ENCODE measurements at regions not wholly inside any gene's neighbourhood (a gene's known extent, or its start where the extent isn't known, plus 50 kb on each side); places are given as distances from the start of the nearest gene placed in this dataset.

DNA sequence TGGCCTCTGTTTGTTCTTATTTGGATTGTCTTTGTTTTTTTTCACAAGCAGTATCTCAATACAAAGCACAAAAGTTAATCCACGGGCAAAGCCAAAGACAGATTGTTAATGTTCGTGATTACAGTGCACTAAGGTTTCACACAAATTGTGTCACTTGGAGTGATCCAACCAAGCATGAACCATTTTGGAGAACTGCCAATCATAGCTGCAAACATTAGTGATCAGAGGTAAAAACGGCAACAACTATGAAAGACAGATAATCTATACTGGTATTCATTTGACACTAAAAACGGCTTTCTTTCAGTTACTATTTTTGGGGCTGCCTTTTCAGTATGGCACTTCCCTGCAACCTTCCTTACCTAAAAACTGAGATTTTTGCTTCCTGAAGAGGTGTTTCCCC lies 213.1 kb upstream of the GULP1 start:
- no peak for DNase-seq

DNA sequence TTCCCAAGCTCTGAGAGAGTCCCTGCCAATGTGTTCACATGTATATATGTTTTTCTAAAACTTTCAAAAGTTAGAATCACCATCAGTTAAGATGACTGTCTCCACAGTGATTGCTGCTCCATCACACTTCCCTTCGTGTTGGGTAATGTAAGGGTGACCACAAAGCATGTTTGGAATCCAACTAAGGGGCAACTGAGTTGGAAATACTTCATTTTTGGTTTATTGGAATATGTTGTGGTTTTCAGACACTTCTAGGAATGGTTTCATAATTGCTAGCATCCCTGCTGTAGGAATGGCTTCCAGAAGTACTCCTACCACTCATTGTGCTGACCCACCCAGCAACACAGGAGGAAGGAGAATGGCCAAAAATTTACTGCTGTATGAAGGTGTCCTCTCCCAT lies 212.5 kb upstream of the GULP1 start:
- no peak for DNase-seq

DNA sequence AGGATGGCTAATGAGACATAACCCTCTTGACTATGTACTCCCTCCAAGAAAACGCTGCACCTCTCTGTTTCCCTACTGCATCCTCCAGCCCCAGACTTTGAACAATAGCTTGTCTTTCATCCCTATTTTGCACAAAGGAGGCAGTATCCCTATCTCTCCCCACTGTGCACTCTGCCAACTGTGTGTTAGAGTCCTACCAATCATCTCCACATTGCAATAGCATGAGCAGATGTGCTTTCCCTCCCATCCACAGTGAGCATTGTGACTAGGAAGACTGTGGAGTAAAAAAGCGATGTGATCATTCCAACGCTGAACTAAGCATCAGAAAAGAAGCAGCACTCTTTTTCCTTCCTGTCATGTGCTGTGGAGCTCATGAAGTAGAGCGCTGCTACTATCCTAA lies 206.3 kb upstream of the GULP1 start:
- no peak for DNase-seq

DNA sequence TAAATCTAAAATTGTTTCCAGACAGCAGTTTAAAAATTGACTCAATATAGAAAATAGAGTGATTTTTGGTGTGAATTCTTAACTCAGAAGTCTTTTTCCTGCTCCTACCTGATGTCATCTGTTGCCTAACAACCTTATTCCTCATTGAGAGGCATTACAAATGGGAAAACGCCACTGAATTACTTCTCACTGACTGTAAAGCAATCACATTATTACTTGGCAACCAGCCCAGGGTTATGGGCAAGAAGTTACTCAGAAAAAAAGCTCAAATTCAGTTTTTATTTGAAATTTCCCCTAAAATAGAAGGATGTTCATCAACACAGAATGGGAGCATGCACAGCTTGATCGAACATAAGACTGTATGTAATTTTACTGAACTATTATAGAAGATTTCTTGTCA lies 201.8 kb upstream of the GULP1 start:
- DNase-seq = no peak

DNA sequence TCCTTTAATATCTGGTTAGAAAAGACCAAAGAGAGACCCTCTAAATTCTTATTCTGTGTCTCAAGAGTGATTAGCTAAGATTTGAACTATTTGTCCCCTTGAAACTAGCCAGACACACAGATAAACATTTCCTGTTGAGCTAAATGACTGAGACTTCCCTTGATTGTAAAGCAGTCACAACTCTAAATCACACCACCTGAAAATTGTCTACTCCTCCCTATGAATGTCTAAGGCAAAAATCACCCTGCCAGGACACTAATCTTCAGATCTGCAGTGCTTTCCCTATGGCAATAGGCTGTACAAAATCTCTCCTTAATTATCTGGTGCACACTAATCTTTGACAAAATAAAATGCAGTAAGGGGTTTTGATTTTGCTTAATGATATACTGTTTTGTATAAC lies 200.5 kb upstream of the GULP1 start:
- no peak for DNase-seq

DNA sequence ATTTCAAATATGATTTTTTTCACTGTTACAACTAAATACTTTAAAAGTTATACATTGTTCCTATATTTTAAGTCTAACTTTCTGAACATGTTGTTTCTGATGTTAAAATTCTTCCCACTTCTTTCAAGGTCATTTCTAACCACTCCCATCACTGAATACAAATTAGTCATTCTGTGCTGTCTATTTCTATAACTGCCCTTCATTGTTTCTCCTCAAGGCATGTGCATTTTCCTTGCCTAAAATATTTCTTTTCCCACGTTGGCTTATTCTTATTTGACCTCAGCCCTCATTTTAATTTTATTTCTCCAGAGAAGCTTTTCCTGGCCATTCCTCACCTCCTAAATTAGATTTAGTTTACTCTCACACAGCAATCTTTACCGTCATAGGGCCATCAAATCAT lies 198.9 kb upstream of the GULP1 start:
- DNase-seq = no peak

DNA sequence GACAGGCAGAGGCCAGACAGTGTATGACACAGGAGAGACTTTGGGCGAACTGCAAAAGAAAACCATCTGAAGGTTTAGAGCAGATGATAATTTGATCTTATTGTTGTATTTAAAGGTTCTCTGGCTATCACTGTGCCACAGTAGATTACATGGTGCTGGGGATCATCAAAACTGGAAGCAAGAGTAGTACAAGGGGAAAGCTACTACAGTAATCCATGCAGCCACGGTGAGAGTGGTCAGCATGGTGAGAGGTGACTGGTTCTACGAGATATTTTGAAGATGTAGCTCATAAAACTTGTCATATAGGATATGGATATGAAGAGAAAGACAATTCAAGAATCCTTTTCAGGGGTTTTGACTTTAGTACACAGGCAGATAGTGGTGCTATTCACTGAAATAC lies 194.8 kb upstream of the GULP1 start:
- DNase-seq = no peak

DNA sequence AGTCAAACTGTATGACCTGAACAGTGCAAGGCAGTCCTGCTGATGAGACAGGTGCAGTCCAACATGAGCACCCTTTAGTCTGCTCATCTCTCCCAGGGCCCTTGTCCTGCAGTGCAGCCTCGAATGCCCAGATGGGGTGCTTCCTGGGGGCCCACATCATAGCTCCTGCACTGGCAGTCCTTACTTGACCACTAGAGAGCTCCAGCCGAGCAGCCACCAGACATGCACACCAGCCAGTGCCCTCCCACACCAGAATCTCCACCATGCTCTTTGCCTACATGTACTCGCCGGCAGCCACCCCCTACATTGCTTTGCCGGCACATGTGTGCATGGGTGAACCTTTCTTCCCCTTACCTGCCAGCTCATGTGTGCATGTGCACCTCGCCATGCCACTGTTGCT lies 188.8 kb upstream of the GULP1 start:
- no peak for DNase-seq

DNA sequence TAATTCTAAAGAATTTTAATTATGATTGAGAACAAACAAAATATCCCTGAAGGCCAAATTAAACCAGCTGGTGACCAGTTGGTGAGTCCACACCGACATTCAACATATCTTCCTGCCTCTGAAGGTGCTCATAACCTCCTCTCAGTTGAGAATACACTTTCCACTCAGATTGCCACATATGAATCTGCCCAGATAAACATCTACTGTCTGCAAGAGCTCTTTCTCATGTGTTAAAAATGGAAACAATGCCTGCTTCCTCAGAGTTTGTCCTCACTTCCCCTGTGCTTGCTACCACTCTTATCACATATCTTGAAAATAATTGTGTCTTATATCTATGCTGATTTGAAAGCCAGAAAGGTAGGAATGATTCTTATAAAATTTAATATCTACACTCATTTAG lies 177.7 kb upstream of the GULP1 start:
- DNase-seq = no peak

DNA sequence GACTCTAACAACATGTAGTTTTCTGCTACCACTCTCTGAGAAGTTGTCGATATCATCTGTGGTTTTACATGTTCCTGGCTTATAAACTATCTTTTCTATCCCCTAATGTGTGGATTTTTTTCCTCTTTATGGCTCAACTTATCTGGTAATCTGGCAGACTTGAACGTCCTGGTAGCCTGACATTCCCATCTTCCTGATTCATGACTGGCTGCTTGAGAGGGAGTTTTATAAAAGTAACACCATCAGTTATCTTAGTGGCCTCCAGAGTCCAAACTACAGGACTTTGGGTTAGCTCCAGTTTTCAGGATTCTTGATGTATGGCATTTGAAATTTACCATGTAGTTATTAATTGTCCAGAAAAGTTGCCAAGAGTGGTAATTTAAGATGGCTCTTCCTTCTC lies 174.0 kb upstream of the GULP1 start:
- no peak for DNase-seq

DNA sequence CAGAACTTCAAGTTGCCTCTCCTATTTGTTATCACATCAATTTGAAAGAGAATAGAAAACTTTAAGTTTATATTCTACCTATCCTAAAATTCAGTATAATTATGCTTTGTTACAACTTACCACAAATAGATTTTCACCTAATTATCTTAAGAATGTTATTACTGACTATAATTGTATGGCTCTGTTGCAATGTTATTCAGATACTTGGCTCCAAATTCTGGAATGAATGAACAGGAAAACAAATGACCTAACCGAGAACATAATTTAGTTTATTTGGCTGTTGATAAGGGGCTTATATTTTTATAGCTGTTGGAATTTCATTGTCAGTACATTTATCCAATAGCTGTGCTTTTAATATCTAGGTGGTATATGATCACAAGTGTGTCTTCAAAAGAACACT lies 173.2 kb upstream of the GULP1 start:
- DNase-seq = no peak

DNA sequence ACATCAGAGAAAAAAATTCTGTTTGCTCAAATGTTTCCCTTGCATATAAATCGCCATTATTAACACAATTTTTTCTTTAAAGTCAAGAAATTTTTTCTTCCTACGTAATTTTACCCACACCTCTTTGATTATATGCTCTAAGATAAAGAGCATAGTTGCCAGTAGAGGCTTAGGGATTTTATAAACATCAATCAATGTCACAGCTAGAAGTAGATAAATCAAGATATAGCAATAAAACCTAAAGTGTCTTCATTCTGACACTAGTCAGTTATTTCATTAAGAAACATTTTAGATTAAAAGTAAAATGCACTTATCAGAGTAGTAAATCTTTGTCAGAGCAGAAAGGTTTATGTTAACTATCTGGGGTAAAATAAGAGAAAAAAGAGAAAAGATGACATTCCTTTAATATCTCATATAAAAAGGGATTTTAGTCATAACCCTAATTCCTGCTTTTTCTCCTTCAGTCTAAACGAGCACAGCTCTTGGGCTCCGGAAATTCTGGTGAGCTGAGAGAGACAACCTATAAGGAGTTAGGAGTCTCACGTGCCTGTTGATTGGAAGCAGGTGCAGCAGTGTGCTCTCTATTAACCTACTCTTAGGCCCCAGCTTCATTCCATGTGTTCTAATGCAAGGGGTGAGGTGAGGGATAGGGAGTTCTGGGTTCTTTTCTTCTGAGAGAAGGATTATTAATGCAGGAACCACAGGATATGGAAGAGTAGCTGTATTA lies 172.4 kb upstream of the GULP1 start:
- no peak for DNase-seq

DNA sequence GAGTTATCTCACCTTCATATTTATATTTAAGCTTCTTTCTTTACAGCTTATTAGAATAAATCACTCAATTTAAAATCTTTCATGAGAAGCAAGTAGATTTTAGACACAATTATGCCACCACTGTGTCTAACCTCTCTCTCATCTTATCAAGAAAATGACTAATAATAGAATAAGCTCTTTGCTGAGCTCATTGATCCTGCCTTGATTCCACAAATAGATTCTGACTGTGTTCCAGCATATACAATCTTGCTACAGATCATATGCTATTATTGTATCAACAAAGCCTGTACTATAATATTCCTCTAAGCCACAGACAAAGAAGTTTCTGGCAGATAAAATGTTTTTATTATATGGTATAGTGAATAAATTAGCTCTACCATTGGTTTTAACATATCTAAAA lies 168.7 kb upstream of the GULP1 start:
- DNase-seq = no peak

DNA sequence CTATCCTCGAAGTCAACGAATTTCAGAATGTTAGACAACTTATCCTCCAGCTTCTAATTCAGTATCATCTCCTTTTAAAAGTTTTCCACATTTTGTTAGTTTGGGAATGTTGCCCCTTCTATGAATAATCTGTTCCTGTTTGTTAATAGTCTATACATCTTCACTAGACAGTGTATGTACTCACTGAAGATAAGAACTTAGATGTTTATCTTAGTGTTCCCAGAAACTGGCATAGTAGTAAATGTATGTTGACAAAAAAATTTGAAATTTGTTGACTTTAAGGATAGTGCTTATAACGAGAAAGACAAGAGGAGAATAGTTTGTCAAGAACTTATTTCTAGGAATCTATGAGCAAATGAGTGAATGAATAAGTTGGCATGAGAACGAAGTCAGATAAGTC lies 162.0 kb upstream of the GULP1 start:
- no peak for DNase-seq

DNA sequence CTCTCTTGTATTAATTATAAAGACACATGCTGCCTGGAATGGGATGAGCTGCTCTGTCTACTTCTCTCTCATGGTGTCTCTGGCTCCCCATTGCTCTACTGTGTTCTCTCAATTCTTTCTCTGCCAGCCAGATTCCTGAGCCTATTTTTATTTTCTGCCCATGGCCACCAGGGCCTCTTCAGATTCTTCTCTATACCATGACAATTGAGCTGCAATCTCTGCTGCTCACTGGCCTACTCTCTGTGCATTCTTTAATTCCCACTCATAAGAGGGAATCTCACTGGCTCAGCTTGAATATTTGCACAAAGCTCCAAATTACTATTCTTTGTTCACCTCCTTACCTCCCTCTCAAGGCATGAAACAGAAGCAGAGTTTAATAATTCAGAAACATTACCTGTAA lies 161.4 kb upstream of the GULP1 start:
- no peak for DNase-seq

DNA sequence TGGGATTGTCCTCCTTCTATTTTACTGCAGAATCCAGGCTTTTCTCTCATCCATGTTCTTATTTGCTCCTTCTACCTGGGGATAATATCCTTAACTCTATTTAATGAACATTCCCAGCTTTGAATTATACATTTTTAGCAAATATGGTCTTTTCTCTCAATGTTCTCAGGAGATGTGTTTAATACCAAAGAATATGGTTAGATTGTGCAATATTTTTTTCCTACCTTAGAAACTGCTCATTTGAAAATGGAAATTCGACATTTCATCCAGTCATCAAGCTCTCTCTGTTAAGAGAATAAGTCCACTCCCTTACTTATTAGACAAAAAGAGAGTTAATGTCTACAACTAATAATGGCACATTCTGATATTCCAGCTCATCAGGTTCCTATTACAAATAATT lies 160.4 kb upstream of the GULP1 start:
- no peak for DNase-seq

DNA sequence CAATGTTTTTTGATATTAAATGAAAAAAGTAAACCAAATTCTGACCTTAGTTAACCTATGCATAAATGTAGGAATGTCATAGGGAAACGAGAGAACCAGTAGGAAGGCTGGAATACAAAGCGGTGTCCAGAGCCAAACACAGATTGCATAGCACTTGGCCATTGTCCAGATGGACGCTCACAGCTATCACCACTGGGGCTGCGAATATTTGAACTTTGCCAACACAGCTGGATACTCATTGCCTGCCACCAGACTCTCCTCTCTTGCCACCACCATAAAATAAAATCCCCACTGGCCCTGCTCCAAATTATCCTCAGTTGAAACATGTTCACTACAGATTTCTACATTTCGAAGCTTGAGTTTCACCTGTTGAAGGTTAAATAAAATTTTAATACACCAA lies 159.3 kb upstream of the GULP1 start:
- DNase-seq = no peak

DNA sequence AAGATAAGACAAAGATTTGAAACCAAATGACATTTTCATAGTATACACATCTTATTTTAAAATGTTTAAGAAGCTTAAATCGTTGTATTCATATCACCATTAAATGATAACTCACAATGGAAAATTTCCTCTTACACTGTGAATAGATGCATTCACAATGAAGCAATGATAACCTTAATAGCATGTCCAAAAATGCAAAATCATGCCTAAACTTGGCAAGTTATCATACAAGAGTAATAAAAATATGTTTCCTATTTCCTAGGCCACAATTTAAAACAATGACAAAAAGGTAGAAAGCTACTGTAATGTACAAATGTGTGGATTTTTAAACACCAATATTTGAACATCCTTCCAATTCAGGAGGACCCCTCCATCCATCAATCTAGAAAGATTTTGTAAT lies 157.4 kb upstream of the GULP1 start:
- no peak for DNase-seq

DNA sequence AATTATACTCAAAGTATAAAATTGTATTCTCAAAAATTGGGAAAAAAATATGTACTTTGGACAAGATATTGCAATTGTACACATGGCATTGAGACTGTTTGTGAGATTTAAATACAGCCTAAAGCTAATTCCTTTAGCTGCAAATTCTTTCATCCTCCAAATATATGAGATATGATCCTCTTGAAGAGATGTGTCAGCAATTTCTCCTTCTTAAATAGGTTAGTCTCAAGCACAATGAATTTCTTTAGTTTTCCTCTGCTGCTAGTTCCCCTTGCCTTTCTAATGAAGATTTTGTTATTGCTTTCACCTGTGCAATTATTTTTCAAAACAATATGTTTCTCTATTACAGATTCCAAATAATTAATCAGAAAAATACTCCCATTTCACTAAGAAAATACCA lies 153.4 kb upstream of the GULP1 start:
- DNase-seq = no peak

DNA sequence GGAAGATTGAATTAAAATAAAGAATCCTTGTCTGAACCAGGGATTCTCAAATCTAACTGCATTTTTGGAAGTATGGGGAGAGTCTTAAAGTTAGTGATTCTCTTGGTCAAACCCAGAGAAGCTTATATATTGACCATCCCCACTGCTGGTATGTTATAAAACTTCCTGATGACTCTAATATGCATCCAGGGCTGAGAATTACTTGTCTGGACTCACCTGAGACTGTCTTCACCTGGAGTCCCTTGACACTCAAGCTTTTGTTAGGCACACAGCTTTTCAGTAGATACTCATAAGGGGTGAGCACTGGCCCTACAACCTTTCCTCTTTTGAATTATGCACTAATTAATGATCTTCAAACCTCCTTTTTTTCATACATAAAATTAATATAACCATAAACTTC lies 149.6 kb upstream of the GULP1 start:
- no peak for DNase-seq

DNA sequence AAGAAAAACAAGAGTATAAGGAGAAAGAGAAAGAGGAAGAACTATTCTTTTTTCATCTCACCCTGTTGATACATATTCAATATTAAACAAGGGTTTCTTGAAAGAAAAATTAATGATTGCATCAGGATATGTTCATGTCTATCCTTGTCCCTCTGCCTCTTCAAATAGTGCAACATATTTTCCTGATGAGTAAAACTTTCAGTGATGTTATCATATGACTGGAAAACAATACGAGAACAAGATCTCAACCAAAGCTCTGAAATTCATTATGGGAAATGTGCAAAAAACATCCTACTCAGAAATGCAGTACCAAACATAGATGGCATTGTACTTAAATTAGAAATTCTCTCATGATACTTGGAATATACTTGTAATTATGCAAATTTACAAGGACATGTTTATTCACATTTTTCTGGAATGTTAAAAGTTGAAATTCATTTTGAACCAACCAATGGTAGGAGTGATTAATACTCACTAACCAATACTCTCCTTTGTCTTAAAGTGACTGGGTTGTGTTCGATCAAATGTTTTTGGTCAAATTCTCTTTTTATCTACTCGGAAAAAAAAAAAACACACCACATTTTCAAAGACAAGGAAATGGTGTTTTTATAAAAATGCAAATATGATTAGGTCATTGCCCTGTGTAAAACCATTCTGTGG lies 148.9 kb upstream of the GULP1 start:
- no peak for DNase-seq

DNA sequence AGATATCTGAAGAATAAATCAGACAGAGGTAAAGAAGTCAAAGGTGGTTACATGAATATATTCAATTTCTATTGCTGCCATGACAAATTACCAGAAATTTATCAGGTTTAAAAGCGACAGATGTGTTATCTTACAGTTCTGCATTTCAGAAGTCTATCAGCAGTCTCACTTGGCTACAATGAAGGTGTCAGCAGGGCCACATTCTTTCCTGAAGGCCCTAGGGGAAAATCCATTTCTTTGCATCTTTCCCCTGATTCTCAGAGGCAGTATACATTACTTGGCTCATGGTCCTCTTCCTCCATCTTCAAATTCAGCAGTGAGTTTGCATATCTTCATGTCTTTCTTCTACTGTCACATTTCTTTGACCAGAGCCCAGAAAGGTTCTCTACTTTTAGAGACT lies 145.8 kb upstream of the GULP1 start:
- no peak for DNase-seq

DNA sequence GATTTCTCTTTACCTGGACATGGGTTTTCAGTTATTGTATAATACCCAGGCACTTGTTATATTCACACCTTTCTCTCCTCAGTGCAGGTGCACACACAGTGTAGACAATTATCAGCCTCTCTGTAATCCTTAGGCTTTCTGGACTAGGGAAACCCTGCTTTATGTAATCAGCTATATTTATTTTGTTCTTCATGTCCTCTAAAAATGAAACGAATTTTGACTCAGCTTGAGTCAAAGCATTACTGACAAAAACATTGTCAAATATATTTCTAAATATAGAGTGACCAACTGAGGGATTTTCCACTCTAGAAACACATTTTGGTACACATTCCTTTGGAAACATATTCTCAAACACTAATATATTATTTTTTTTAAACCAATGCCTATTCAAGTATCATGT lies 144.8 kb upstream of the GULP1 start:
- no peak for DNase-seq

DNA sequence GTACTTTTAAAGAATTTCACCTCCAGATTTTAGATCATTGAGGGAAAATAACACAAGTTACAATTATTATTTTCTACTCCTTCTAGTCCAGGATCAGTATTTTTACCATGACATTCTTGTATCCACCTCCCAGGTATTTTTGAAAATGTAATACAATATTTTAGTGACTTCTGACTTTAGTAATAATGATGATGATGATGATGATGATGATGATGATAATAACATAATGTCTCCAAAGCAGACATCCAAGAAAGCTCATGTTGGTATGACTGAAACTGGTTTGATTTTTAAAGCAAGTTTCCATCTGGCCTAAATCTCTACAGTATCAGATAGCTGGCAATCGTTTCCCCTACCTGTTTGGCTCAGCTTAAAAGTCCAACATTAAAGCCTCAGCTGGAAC lies 140.0 kb upstream of the GULP1 start:
- no peak for DNase-seq

Measured in DMS153 (cell line).